Testis (tissue), 2 donors: ENCODE measurements at regions not wholly inside any gene's neighbourhood (a gene's known extent, or its start where the extent isn't known, plus 50 kb on each side); places are given as distances from the start of the nearest gene placed in this dataset.

Experiments used
- DNase-seq: peaks from one replicate; pipeline ENCODE4 v3.0.0-alpha.2; 2019
- H3K27ac ChIP-seq, 2 donors: fragments of 200-600 bp; sonication (generic); one replicate each; pipeline ENCODE4 v1.5.1; 2019
- H3K27me3 ChIP-seq: fragments of 200-600 bp; sonication (generic); one replicate; pipeline ENCODE4 v1.5.1; 2019
- H3K36me3 ChIP-seq: fragments of 200-600 bp; sonication (generic); one replicate; pipeline ENCODE4 v1.5.1; 2017; ENCODE audit warnings: low read depth; ENCODE audit errors: missing control alignments
- H3K4me1 ChIP-seq: fragments of 200-600 bp; sonication (generic); one replicate; pipeline ENCODE4 v1.5.1; 2019
- H3K4me3 ChIP-seq, 2 donors: fragments of 200-600 bp; sonication (generic); one replicate each; pipeline ENCODE4 v1.5.1; 2017 to 2019
- H3K9me3 ChIP-seq: fragments of 200-600 bp; sonication (generic); one replicate; pipeline ENCODE4 v1.5.1; 2017
- POLR2A ChIP-seq: fragments of 450-650 bp; IDR thresholded peaks from one replicate; pipeline ENCODE4 v1.6.1; 2017; ENCODE audit warnings: antibody characterized with exemption, mild to moderate bottlenecking, moderate library complexity
- WGBS, 2 donors: methylation state at CpG; one replicate each; pipeline ENCODE4 v1.1.5; 2018; 5-methylcytosine and 5-hydroxymethylcytosine counted together
- intact Hi-C: fragments of 100-400 bp; cut with DNase I; formaldehyde crosslinking; loops from one replicate; pipeline ENCODE4 v1.15.1; 2023; ENCODE audit warnings: low total_unique reads
- TF ChIP-seq, protein P1 (sequence below), 3 experiments: fragments of 450-650 bp in 2 of 3; fragments of 200-600 bp in 1 of 3; sonication (generic) in 1 of 3; IDR thresholded peaks; one replicate each; pipeline ENCODE4 v1.5.1; 2016 to 2019; ENCODE audit warnings: antibody characterized with exemption in 3 of 3, mild to moderate bottlenecking in 2 of 3, moderate library complexity in 1 of 3

DNA sequence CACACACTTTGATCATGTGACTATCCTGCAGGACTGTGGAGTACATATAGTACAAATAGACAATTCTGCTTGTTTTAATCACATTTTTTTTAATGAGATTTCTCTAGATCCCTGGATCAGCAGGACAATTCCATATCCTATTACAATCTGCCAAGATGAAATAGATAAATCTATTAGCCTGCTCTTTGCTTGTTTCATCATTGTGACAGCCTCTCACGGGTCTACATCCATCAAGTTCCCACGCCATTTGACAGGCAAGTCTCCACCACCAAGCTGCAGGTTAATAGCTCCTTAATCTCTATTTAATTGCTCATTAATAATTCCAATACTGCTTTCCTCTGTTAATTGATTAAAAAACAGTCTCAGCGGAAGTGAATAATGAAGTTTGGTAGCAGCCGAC is 671.5 kb downstream of the CCSER2 start:
- no peaks in the 10 kb centered on the region for H3K4me1 ChIP-seq
- DNase-seq = no peak
- no peak overlapping the region for H3K27ac ChIP-seq
- WGBS, 2 donors = 86 to 93% methylated on average over 4 of the region's 4 CpGs
- intact Hi-C loops = no loop called here
- no peak overlapping the region for H3K4me3 ChIP-seq
- H3K36me3 ChIP-seq = no peaks in the 10 kb centered on the region
- H3K9me3 ChIP-seq = no peaks in the 10 kb centered on the region
- TF ChIP-seq, protein P1, sequence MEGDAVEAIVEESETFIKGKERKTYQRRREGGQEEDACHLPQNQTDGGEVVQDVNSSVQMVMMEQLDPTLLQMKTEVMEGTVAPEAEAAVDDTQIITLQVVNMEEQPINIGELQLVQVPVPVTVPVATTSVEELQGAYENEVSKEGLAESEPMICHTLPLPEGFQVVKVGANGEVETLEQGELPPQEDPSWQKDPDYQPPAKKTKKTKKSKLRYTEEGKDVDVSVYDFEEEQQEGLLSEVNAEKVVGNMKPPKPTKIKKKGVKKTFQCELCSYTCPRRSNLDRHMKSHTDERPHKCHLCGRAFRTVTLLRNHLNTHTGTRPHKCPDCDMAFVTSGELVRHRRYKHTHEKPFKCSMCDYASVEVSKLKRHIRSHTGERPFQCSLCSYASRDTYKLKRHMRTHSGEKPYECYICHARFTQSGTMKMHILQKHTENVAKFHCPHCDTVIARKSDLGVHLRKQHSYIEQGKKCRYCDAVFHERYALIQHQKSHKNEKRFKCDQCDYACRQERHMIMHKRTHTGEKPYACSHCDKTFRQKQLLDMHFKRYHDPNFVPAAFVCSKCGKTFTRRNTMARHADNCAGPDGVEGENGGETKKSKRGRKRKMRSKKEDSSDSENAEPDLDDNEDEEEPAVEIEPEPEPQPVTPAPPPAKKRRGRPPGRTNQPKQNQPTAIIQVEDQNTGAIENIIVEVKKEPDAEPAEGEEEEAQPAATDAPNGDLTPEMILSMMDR (IDR thresholded peaks at IDR 0.05) = no peak
- no peak for TF ChIP-seq POLR2A
- no peaks in the 10 kb centered on the region for H3K27me3 ChIP-seq

DNA sequence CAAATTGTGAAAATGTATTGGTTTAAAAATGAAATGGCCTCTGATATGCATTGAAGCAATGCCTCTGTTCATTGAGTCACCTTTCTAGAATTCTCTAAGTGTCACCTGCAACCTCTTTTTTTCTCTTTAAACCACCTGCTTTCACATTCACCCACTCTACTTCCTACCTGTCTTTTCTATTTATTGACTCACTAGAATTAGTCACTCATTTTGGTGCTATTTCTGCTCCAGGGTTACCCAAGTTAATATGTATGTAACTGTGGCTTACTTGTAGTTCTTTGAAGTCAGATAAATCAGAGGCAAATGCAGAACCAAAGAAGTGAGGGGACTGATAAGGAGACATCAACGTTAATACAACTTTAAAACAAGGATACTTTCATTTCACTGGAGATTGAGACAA is 674.7 kb downstream of the CCSER2 start:
- no peak for TF ChIP-seq POLR2A
- TF ChIP-seq, protein P1 (IDR thresholded peaks at IDR 0.05) = no peak
- intact Hi-C loops = no loop called here
- Histone ChIP-seq H3K4me1 (no peaks in the 10 kb centered on the region), H3K4me3 (no peak overlapping the region), H3K27me3 (no peaks in the 10 kb centered on the region), H3K9me3 (no peaks in the 10 kb centered on the region), H3K36me3 (no peaks in the 10 kb centered on the region), H3K27ac (no peak overlapping the region)
- WGBS, 2 donors = 52 to 67% methylated on average over 1 of the region's 1 CpG
- no peak for DNase-seq

DNA sequence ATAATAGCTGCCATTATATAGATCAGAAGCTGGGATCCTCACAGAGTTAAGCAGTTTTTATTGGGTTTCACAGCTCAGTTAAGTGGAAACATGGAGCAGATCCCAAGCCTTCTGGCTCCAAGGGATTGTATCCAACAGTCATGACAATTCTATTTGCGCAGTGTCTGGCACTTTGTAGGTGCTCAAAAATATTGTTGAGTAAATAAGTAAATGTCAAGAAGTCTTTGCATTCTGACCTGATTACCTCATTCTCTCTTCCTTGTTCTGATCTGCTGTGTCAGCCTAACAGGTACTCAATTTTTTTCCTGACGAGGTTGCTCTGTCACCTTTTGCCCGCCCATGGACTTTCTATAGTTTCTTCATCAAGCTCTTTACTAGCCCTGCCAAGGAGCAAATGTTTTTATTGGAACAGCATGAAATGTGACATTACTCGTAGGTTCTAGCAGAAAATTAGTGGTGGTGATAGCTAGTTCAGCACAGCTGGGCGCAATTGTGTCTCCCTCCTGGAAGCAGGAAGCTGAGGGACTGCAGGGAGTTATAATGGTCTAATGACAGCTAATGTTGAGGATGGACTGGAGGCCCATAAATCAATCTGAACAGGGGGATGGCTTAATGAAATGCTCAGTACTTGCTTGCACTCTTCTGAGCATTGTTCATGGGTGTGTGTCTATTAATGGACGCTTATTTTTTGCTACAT is 680.2 kb downstream of the CCSER2 start:
- TF ChIP-seq POLR2A = no peak
- TF ChIP-seq, protein P1 (IDR thresholded peaks at IDR 0.05) = no peak
- peaks cover 6% of the 10 kb centered on the region for H3K4me1 ChIP-seq
- H3K27me3 ChIP-seq = no peaks in the 10 kb centered on the region
- WGBS, 2 donors = 66 to 81% methylated on average over 6 of the region's 6 CpGs
- H3K4me3 ChIP-seq = no peak overlapping the region
- no peaks in the 10 kb centered on the region for H3K36me3 ChIP-seq
- H3K27ac ChIP-seq = peak overlapping the region in 1 of 2 donors; percentile 14
- no peaks in the 10 kb centered on the region for H3K9me3 ChIP-seq
- intact Hi-C loops = no loop called here
- no peak for DNase-seq

DNA sequence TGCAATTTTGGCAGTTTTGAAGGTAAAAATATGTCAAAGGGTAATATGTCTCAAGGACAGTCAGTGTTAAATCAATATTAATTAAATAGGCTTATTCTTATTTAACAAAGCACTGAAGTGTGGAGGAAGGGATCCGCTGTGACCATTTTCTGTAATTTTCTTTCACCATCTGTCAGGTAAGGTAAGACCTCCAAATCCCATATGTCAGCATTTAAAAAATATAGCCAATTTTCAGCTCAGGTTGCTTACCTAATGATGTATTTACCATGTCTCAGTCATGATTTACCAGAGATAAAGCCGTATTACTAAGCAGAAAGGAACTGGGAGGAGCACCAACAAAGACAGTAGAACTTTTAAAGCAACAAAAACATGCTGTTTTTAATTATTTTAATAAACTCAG is 683.9 kb downstream of the CCSER2 start:
- Histone ChIP-seq H3K27ac (peak overlapping the region; percentile 7 to 39), H3K9me3 (no peaks in the 10 kb centered on the region), H3K4me1 (peaks cover 6% of the 10 kb centered on the region), H3K4me3 (no peak overlapping the region), H3K36me3 (no peaks in the 10 kb centered on the region), H3K27me3 (no peaks in the 10 kb centered on the region)
- no peak for DNase-seq
- WGBS, 2 donors = 73 to 75% methylated on average over 2 of the region's 2 CpGs
- intact Hi-C loops = no loop called here
- TF ChIP-seq, protein P1 (IDR thresholded peaks at IDR 0.05) = no peak
- TF ChIP-seq POLR2A = no peak

DNA sequence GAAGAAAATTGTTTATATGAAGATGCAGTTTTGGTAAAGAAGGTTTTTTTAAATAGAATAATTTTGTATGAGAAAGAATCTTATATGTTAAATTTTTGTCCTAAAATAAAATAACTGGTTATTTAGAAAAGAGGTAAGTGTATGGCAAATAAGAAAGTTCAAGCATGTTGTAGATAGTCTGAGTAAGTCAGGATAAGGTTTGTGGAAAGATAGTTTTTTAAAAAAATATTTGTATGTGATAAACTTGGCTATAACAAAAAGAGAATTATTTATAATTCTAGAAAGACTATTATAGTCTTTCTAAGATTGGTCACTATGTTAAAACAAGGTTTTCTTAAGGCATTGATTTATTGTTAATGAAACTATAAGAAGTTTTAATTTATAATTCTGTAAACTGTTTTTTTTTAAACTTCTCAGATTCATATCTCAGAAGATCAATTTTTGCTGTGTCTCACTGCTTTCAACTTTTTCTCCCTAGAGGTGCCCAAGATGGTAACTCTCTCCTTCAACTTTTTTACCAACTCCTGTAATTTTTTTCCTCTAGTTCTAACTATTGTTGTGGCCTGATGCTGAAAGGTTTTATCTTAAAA is 698.6 kb downstream of the CCSER2 start:
- no peak for DNase-seq
- Histone ChIP-seq H3K4me3 (no peak overlapping the region), H3K9me3 (no peaks in the 10 kb centered on the region), H3K4me1 (no peaks in the 10 kb centered on the region), H3K36me3 (no peaks in the 10 kb centered on the region), H3K27ac (no peak overlapping the region), H3K27me3 (no peaks in the 10 kb centered on the region)
- no peak for TF ChIP-seq POLR2A
- TF ChIP-seq, protein P1 (IDR thresholded peaks at IDR 0.05) = no peak
- intact Hi-C loops = no loop called here
